Loucy (cell line): ENCODE measurements at regions not wholly inside any gene's neighbourhood (a gene's known extent, or its start where the extent isn't known, plus 50 kb on each side); places are given as distances from the start of the nearest gene placed in this dataset.

Experiments used
- CTCF ChIP-seq: fragments of 200-600 bp; sonication (generic); conservative IDR thresholded peaks from 2 replicates; pipeline ENCODE4 v1.5.1; 2014; ENCODE audit warnings: mild to moderate bottlenecking, antibody characterized with exemption, low read length
- EZH2phosphoT487 ChIP-seq: fragments of 200-600 bp; IDR thresholded peaks from 2 replicates; pipeline ENCODE4 v1.6.1; 2018; ENCODE audit warnings: antibody characterized with exemption, mild to moderate bottlenecking, moderate library complexity, borderline replicate concordance

- no peak for TF ChIP-seq CTCF
- TF ChIP-seq EZH2phosphoT487, result no peak
Observed at GRCh38 chr17:52930145-52930544, 771.6 kb upstream of the CA10 start.
